ENCODE measurements at regions not wholly inside any gene's neighbourhood (a gene's known extent, or its start where the extent isn't known, plus 50 kb on each side); places are given as distances from the start of the nearest gene placed in this dataset.
A peak's percentile ranks its signal among the peaks of the same experiment; 100 is the strongest.

GRCh38 chr6:3527651-3527977, 70.8 kb upstream of the SLC22A23 start:
- H3K23ac ChIP-seq (ENCODE audit: low read depth, low read length) = no peak overlapping the region
- H3K4me2 ChIP-seq (ENCODE audit: low read depth, low read length) = no peak overlapping the region
- H2BK20ac ChIP-seq (ENCODE audit: low read depth, low read length) = no peak overlapping the region
- H4K5ac ChIP-seq (ENCODE audit: low read depth, low read length) = no peak overlapping the region
- no TSS peak for BruUV-seq (replicated peaks)
- peak overlapping the region; percentile 19 for H2AFZ ChIP-seq (replicated peaks; ENCODE audit: low read length, poor library complexity)
- no peak overlapping the region for H3K14ac ChIP-seq (replicated peaks; ENCODE audit: low read depth, low read length)
- peaks cover 12% of the 10 kb centered on the region for H3K27me3 ChIP-seq (ENCODE audit: control insufficient read depth, insufficient read depth, low read length)
- no peak overlapping the region for H3K27ac ChIP-seq (ENCODE audit: insufficient read depth, low read length)
- no peaks in the 10 kb centered on the region for H3K36me3 ChIP-seq (ENCODE audit: control insufficient read depth, insufficient read depth, low read length)
- WGBS, 2 experiments (ENCODE audit: extremely low coverage in 2 of 2, insufficient read length in 1 of 2) = no CpG with 5 or more reads among the region's 4 CpGs
- H2BK5ac ChIP-seq (ENCODE audit: low read depth, low read length, poor library complexity, severe bottlenecking) = no peak overlapping the region
- peaks cover 6% of the 10 kb centered on the region for H3K4me1 ChIP-seq (ENCODE audit: control insufficient read depth, insufficient read depth, low read length)
- CTCF ChIA-PET = no interaction called here
- H4K91ac ChIP-seq (ENCODE audit: insufficient read depth, low read depth, low read length) = no peak overlapping the region
- no peak overlapping the region for H3K56ac ChIP-seq (ENCODE audit: extremely low read depth, insufficient read depth, low read length)
- TF ChIP-seq CHD1 (IDR thresholded peaks at IDR 0.05; ENCODE audit: low read depth, low read length) (no peak), POLR2A (IDR thresholded peaks at IDR 0.05; ENCODE audit: low read depth, low read length) (no peak), MAZ (IDR thresholded peaks at IDR 0.05; ENCODE audit: borderline replicate concordance, low read depth, low read length) (no peak), FOS (IDR thresholded peaks at IDR 0.05; ENCODE audit: low read depth, low read length) (no peak), MXI1 (IDR thresholded peaks at IDR 0.05; ENCODE audit: borderline replicate concordance, low read depth, low read length) (no peak)
- DNase-seq (peak; percentile 5), ATAC-seq (ENCODE audit: low read depth) (no peak)
- POLR2A ChIA-PET (ENCODE audit: unreplicated experiment) = no interaction called here
- dilution Hi-C loops (cut with HindIII; ENCODE audit: low sequenced_read_pairs, unreplicated experiment) = no loop called here
- no peak overlapping the region for H2AK5ac ChIP-seq (ENCODE audit: low read depth, low read length)
- no peak overlapping the region for H2BK15ac ChIP-seq (ENCODE audit: low read depth, low read length)
- peaks cover 7% of the 10 kb centered on the region for H3K9me1 ChIP-seq (ENCODE audit: insufficient read depth, low read length)
- no peaks in the 10 kb centered on the region for H3K79me1 ChIP-seq (ENCODE audit: low read depth in 1 of 2, low read length in 2 of 2)
- in situ Hi-C loops (cut with MboI; ENCODE audit: low sequenced_read_pairs) = no loop called here
- H4K20me1 ChIP-seq (ENCODE audit: insufficient read depth, low read length) = no peaks in the 10 kb centered on the region
- intact Hi-C loops (cut with micrococcal nuclease) = no loop called here
- no peak overlapping the region for H4K8ac ChIP-seq (ENCODE audit: low read depth in 2 of 2, low read length in 2 of 2)
- no peak overlapping the region for H3K18ac ChIP-seq (ENCODE audit: low read depth, low read length)
- H3K4ac ChIP-seq (ENCODE audit: low read depth, low read length) = no peak overlapping the region
- no peak overlapping the region for H3K4me3 ChIP-seq (ENCODE audit: insufficient read depth, low read depth, low read length)
- no peak overlapping the region for H3K9ac ChIP-seq (ENCODE audit: low read depth, low read length)
- no peak overlapping the region for H2AK9ac ChIP-seq (replicated peaks; ENCODE audit: low read depth, low read length, poor library complexity)
- no peak overlapping the region for H2BK120ac ChIP-seq (ENCODE audit: low read depth, low read length)
- H3K9me3 ChIP-seq (ENCODE audit: control insufficient read depth, insufficient read depth, low read length) = no peaks in the 10 kb centered on the region
